ENCODE measurements at regions not wholly inside any gene's neighbourhood (a gene's known extent, or its start where the extent isn't known, plus 50 kb on each side); places are given as distances from the start of the nearest gene placed in this dataset.

- Histone ChIP-seq H3K4me1 (ENCODE audit: control insufficient read depth, insufficient read depth, low read length, poor library complexity, severe bottlenecking) (no peaks in the 10 kb centered on the region), H3K4me3 (ENCODE audit: low read depth, low read length) (no peak overlapping the region), H3K36me3 (ENCODE audit: control insufficient read depth, insufficient read depth, low read length) (no peaks in the 10 kb centered on the region), H3K27me3 (ENCODE audit: control insufficient read depth, insufficient read depth, low read length) (no peaks in the 10 kb centered on the region), H3K9me3 (ENCODE audit: control insufficient read depth in 2 of 2, low read length in 2 of 2) (no peaks in the 10 kb centered on the region), H3K27ac (ENCODE audit: insufficient read depth, low read length, poor library complexity, severe bottlenecking) (no peak overlapping the region)
- Mint-ChIP-seq H3K9me3 (peaks cover 0 to 7% (median 4%) of the 10 kb centered on the region in 7 donors), H3K4me3 (no peak overlapping the region), H3K36me3 (no peaks in the 10 kb centered on the region), H3K4me1 (no peaks in the 10 kb centered on the region), H3K27ac (no peak overlapping the region), H3K27me3 (no peaks in the 10 kb centered on the region)
- ATAC-seq (ENCODE audit: low read depth in 2 of 2) (no peak), DNase-seq (no peak)
These were observed 244.9 kb upstream of the EPHA4 start for GRCh38 chr2:221817052-221817451.

- no peak for ATAC-seq (ENCODE audit: low read depth in 2 of 2)
- Histone ChIP-seq H3K36me3 (ENCODE audit: control insufficient read depth, insufficient read depth, low read length) (no peaks in the 10 kb centered on the region), H3K27me3 (ENCODE audit: control insufficient read depth, insufficient read depth, low read length) (no peaks in the 10 kb centered on the region), H3K4me3 (ENCODE audit: low read depth, low read length) (no peak overlapping the region), H3K4me1 (ENCODE audit: control insufficient read depth, insufficient read depth, low read length, poor library complexity, severe bottlenecking) (no peaks in the 10 kb centered on the region), H3K27ac (ENCODE audit: insufficient read depth, low read length, poor library complexity, severe bottlenecking) (no peak overlapping the region), H3K9me3 (ENCODE audit: control insufficient read depth in 2 of 2, low read length in 2 of 2) (no peaks in the 10 kb centered on the region)
- Mint-ChIP-seq H3K9me3 (peaks cover 0 to 7% (median 4%) of the 10 kb centered on the region in 7 donors), H3K27ac (no peak overlapping the region), H3K27me3 (no peaks in the 10 kb centered on the region), H3K4me3 (no peak overlapping the region), H3K36me3 (no peaks in the 10 kb centered on the region), H3K4me1 (no peaks in the 10 kb centered on the region)
- no peak for DNase-seq
These were observed 244.5 kb upstream of the EPHA4 start for GRCh38 chr2:221816566-221816965.

GRCh38 chr2:221810650-221811049, 238.5 kb upstream of the EPHA4 start:
- Histone ChIP-seq H3K9me3 (ENCODE audit: control insufficient read depth in 2 of 2, low read length in 2 of 2) (no peaks in the 10 kb centered on the region), H3K36me3 (ENCODE audit: control insufficient read depth, insufficient read depth, low read length) (no peaks in the 10 kb centered on the region), H3K27ac (ENCODE audit: insufficient read depth, low read length, poor library complexity, severe bottlenecking) (no peak overlapping the region), H3K27me3 (ENCODE audit: control insufficient read depth, insufficient read depth, low read length) (no peaks in the 10 kb centered on the region), H3K4me3 (ENCODE audit: low read depth, low read length) (no peak overlapping the region), H3K4me1 (ENCODE audit: control insufficient read depth, insufficient read depth, low read length, poor library complexity, severe bottlenecking) (no peaks in the 10 kb centered on the region)
- DNase-seq (no peak), ATAC-seq (ENCODE audit: low read depth in 2 of 2) (no peak)
- H3K4me1 Mint-ChIP-seq: no peaks in the 10 kb centered on the region
- no peak overlapping the region for H3K4me3 Mint-ChIP-seq
- H3K27me3 Mint-ChIP-seq: peaks cover 6% of the 10 kb centered on the region
- no peak overlapping the region for H3K27ac Mint-ChIP-seq
- H3K9me3 Mint-ChIP-seq: peaks cover 0 to 10% (median 3%) of the 10 kb centered on the region in 7 donors
- H3K36me3 Mint-ChIP-seq: no peaks in the 10 kb centered on the region

- H3K27me3 ChIP-seq (ENCODE audit: control insufficient read depth, insufficient read depth, low read length): no peaks in the 10 kb centered on the region
- no peak for DNase-seq
- no peaks in the 10 kb centered on the region for H3K4me1 ChIP-seq (ENCODE audit: control insufficient read depth, insufficient read depth, low read length, poor library complexity, severe bottlenecking)
- H3K4me1 Mint-ChIP-seq: no peaks in the 10 kb centered on the region
- no peaks in the 10 kb centered on the region for H3K9me3 ChIP-seq (ENCODE audit: control insufficient read depth in 2 of 2, low read length in 2 of 2)
- ATAC-seq (ENCODE audit: low read depth in 2 of 2): no peak
- no peaks in the 10 kb centered on the region for H3K36me3 Mint-ChIP-seq
- H3K36me3 ChIP-seq (ENCODE audit: control insufficient read depth, insufficient read depth, low read length): no peaks in the 10 kb centered on the region
- H3K4me3 Mint-ChIP-seq: no peak overlapping the region
- H3K27ac ChIP-seq (ENCODE audit: insufficient read depth, low read length, poor library complexity, severe bottlenecking): no peak overlapping the region
- H3K4me3 ChIP-seq (ENCODE audit: low read depth, low read length): no peak overlapping the region
- peaks cover 0 to 10% (median 4%) of the 10 kb centered on the region in 7 donors for H3K9me3 Mint-ChIP-seq
- H3K27me3 Mint-ChIP-seq: peaks cover 6% of the 10 kb centered on the region
- H3K27ac Mint-ChIP-seq: no peak overlapping the region
These were observed 238.1 kb upstream of the EPHA4 start for GRCh38 chr2:221810245-221810644.

- ATAC-seq (ENCODE audit: low read depth in 2 of 2) (no peak), DNase-seq (no peak)
- Histone ChIP-seq H3K9me3 (ENCODE audit: control insufficient read depth in 2 of 2, low read length in 2 of 2) (no peaks in the 10 kb centered on the region), H3K36me3 (ENCODE audit: control insufficient read depth, insufficient read depth, low read length) (no peaks in the 10 kb centered on the region), H3K27me3 (ENCODE audit: control insufficient read depth, insufficient read depth, low read length) (no peaks in the 10 kb centered on the region), H3K4me3 (ENCODE audit: low read depth, low read length) (no peak overlapping the region), H3K27ac (ENCODE audit: insufficient read depth, low read length, poor library complexity, severe bottlenecking) (no peak overlapping the region), H3K4me1 (ENCODE audit: control insufficient read depth, insufficient read depth, low read length, poor library complexity, severe bottlenecking) (no peaks in the 10 kb centered on the region)
- Mint-ChIP-seq H3K27ac (no peak overlapping the region), H3K9me3 (peaks cover 0 to 6% (median 2%) of the 10 kb centered on the region in 7 donors), H3K36me3 (no peaks in the 10 kb centered on the region), H3K4me3 (no peak overlapping the region), H3K4me1 (no peaks in the 10 kb centered on the region), H3K27me3 (peaks cover 6% of the 10 kb centered on the region)
These were observed 236.4 kb upstream of the EPHA4 start for GRCh38 chr2:221808488-221808887.

GRCh38 chr2:221807706-221808105, 235.6 kb upstream of the EPHA4 start:
- H3K4me3 Mint-ChIP-seq: no peak overlapping the region
- no peaks in the 10 kb centered on the region for H3K36me3 ChIP-seq (ENCODE audit: control insufficient read depth, insufficient read depth, low read length)
- DNase-seq: no peak
- H3K4me1 ChIP-seq (ENCODE audit: control insufficient read depth, insufficient read depth, low read length, poor library complexity, severe bottlenecking): no peaks in the 10 kb centered on the region
- no peak overlapping the region for H3K4me3 ChIP-seq (ENCODE audit: low read depth, low read length)
- H3K36me3 Mint-ChIP-seq: no peaks in the 10 kb centered on the region
- no peaks in the 10 kb centered on the region for H3K4me1 Mint-ChIP-seq
- peaks cover 6% of the 10 kb centered on the region for H3K27me3 Mint-ChIP-seq
- H3K9me3 Mint-ChIP-seq: peaks cover 0 to 6% (median 2%) of the 10 kb centered on the region in 7 donors
- no peak for ATAC-seq (ENCODE audit: low read depth in 2 of 2)
- H3K27me3 ChIP-seq (ENCODE audit: control insufficient read depth, insufficient read depth, low read length): no peaks in the 10 kb centered on the region
- H3K27ac ChIP-seq (ENCODE audit: insufficient read depth, low read length, poor library complexity, severe bottlenecking): no peak overlapping the region
- no peaks in the 10 kb centered on the region for H3K9me3 ChIP-seq (ENCODE audit: control insufficient read depth in 2 of 2, low read length in 2 of 2)
- no peak overlapping the region for H3K27ac Mint-ChIP-seq

GRCh38 chr2:221802089-221802488, 230.0 kb upstream of the EPHA4 start:
- no peak for DNase-seq
- Histone ChIP-seq H3K4me1 (ENCODE audit: control insufficient read depth, insufficient read depth, low read length, poor library complexity, severe bottlenecking) (no peaks in the 10 kb centered on the region), H3K27ac (ENCODE audit: insufficient read depth, low read length, poor library complexity, severe bottlenecking) (no peak overlapping the region), H3K4me3 (ENCODE audit: low read depth, low read length) (no peak overlapping the region), H3K36me3 (ENCODE audit: control insufficient read depth, insufficient read depth, low read length) (no peaks in the 10 kb centered on the region), H3K9me3 (ENCODE audit: control insufficient read depth in 2 of 2, low read length in 2 of 2) (no peaks in the 10 kb centered on the region), H3K27me3 (ENCODE audit: control insufficient read depth, insufficient read depth, low read length) (peaks cover 2% of the 10 kb centered on the region)
- peaks cover 0 to 11% (median 2%) of the 10 kb centered on the region in 7 donors for H3K9me3 Mint-ChIP-seq
- no peaks in the 10 kb centered on the region for H3K27me3 Mint-ChIP-seq
- H3K4me1 Mint-ChIP-seq: no peaks in the 10 kb centered on the region
- no peak overlapping the region for H3K4me3 Mint-ChIP-seq
- ATAC-seq (ENCODE audit: low read depth in 2 of 2): no peak
- no peaks in the 10 kb centered on the region for H3K36me3 Mint-ChIP-seq
- H3K27ac Mint-ChIP-seq: no peak overlapping the region

GRCh38 chr2:221792971-221793521, 220.9 kb upstream of the EPHA4 start:
- Histone ChIP-seq H3K9me3 (ENCODE audit: control insufficient read depth in 2 of 2, low read length in 2 of 2) (no peaks in the 10 kb centered on the region), H3K4me1 (ENCODE audit: control insufficient read depth, insufficient read depth, low read length, poor library complexity, severe bottlenecking) (no peaks in the 10 kb centered on the region), H3K27me3 (ENCODE audit: control insufficient read depth, insufficient read depth, low read length) (peaks cover 2% of the 10 kb centered on the region), H3K36me3 (ENCODE audit: control insufficient read depth, insufficient read depth, low read length) (no peaks in the 10 kb centered on the region), H3K27ac (ENCODE audit: insufficient read depth, low read length, poor library complexity, severe bottlenecking) (no peak overlapping the region), H3K4me3 (ENCODE audit: low read depth, low read length) (no peak overlapping the region)
- Mint-ChIP-seq H3K4me3 (no peak overlapping the region), H3K36me3 (no peaks in the 10 kb centered on the region), H3K9me3 (peaks cover 0 to 5% (median 2%) of the 10 kb centered on the region in 7 donors), H3K4me1 (no peaks in the 10 kb centered on the region), H3K27me3 (no peaks in the 10 kb centered on the region), H3K27ac (no peak overlapping the region)
- DNase-seq (no peak), ATAC-seq (ENCODE audit: low read depth in 2 of 2) (no peak)
